ENCODE measurements at regions not wholly inside any gene's neighbourhood (a gene's known extent, or its start where the extent isn't known, plus 50 kb on each side); places are given as distances from the start of the nearest gene placed in this dataset.
"Not testable (repeated sequence)": the region's sequence is repeated elsewhere in the genome, so short reads cannot be mapped to it uniquely, and the experiment has no call there.

- no peaks in the 10 kb centered on the region for H4K20me1 ChIP-seq (ENCODE audit: control insufficient read depth, extremely low read depth, insufficient read depth, low read length)
- H3K4me2 ChIP-seq (ENCODE audit: control insufficient read depth, extremely low read depth, insufficient read depth, low read depth, low read length): no peak overlapping the region
- peaks cover 3% of the 10 kb centered on the region for H3K4me1 ChIP-seq (ENCODE audit: control insufficient read depth, extremely low read depth, insufficient read depth, low read length)
- H3K27ac ChIP-seq (ENCODE audit: control insufficient read depth, insufficient read depth, low read length): no peak overlapping the region
- no peak overlapping the region for H3K9ac ChIP-seq (ENCODE audit: control insufficient read depth, extremely low read depth, insufficient read depth, low read length)
- no peaks in the 10 kb centered on the region for H3K27me3 ChIP-seq (ENCODE audit: control insufficient read depth, extremely low read depth, insufficient read depth, low read length)
- no peak overlapping the region for H2AFZ ChIP-seq (ENCODE audit: control insufficient read depth, low read length)
- FAIRE-seq (no peak), DNase-seq (ENCODE audit: low read depth, low spot score) (no peak)
- dilution Hi-C loops (cut with MboI; ENCODE audit: extremely low pct_ligation_motif_present, low sequenced_read_pairs): no loop called here
- no peak for TF ChIP-seq CTCF (optimal IDR thresholded peaks at IDR 0.05 in 1 of 3, IDR thresholded peaks at IDR 0.05 in 1 of 3, conservative IDR thresholded peaks at IDR 0.05 in 1 of 3; ENCODE audit: extremely low read depth in 1 of 3, insufficient read depth in 2 of 3, low read length in 3 of 3)
- TF ChIP-seq EZH2 (IDR thresholded peaks at IDR 0.05; ENCODE audit: low read length): no peak
- H3K36me3 ChIP-seq (ENCODE audit: control insufficient read depth in 2 of 2, extremely low read depth in 1 of 2, insufficient read depth in 2 of 2, low read length in 2 of 2): no peaks in the 10 kb centered on the region
- no peak overlapping the region for H3K4me3 ChIP-seq (ENCODE audit: control insufficient read depth in 2 of 3, extremely low read depth in 1 of 3, insufficient read depth in 2 of 3, low read depth in 1 of 3, low read length in 3 of 3)
- no peaks in the 10 kb centered on the region for H3K9me3 ChIP-seq (ENCODE audit: control insufficient read depth, low read depth, low read length)
- no peaks in the 10 kb centered on the region for H3K9me1 ChIP-seq (ENCODE audit: control insufficient read depth, extremely low read depth, insufficient read depth, low read length)
- no peaks in the 10 kb centered on the region for H3K79me2 ChIP-seq (ENCODE audit: control insufficient read depth, insufficient read depth, low read length)
Measured at GRCh38 chrX:40809210-40809609, 73.9 kb upstream of the MED14 start.

DNA sequence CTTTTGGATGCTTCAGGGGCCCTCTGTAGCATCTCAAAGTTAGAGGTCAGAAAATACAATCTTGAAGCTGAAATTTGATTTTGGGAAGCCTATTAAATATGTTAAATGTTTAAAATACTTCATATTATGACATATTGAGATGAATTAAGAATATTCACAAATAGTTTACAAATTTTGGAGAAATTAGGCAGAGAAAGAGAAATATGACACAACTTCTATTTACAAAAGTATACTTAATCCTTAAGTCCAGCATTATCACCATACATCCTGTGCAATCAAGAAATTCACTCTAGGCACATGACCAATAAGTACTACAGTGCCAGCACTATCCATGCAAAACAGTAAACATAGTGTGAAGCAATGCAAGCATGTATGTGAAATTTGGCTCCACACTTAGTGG is 79.7 kb upstream of the MED14 start:
- dilution Hi-C loops (cut with MboI; ENCODE audit: extremely low pct_ligation_motif_present, low sequenced_read_pairs); H3K36me3 ChIP-seq (ENCODE audit: control insufficient read depth in 2 of 2, extremely low read depth in 1 of 2, insufficient read depth in 2 of 2, low read length in 2 of 2); H3K9me3 ChIP-seq (ENCODE audit: control insufficient read depth, low read depth, low read length): not testable (repeated sequence)

DNA sequence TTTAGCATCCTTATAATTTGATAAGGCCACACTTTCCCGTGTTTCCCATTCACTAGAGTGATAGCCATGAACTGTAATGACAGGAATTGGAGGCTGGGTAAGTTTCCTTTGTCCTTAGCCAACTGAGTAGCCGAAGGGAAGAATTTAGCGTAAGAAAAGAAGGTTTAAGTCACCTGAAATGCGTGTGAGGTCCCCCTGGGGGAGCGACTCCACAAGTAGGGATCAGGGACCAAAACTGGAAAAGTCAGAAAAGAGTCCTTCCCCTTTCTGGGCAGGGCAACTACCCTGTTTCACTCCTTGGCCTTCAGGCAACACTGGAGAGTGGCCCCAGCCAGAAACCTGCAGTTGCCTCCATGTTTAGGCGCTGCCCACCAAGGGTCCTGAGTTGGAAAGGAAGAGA is 81.6 kb upstream of the MED14 start:
- no peak for FAIRE-seq

More for the DNA sequence above, 79.7 kb upstream of the MED14 start:
- not testable (repeated sequence) for H3K79me2 ChIP-seq (ENCODE audit: control insufficient read depth, insufficient read depth, low read length); H2AFZ ChIP-seq (ENCODE audit: control insufficient read depth, low read length); H3K4me3 ChIP-seq (ENCODE audit: control insufficient read depth in 2 of 3, extremely low read depth in 1 of 3, insufficient read depth in 2 of 3, low read depth in 1 of 3, low read length in 3 of 3); H3K9ac ChIP-seq (ENCODE audit: control insufficient read depth, extremely low read depth, insufficient read depth, low read length); H4K20me1 ChIP-seq (ENCODE audit: control insufficient read depth, extremely low read depth, insufficient read depth, low read length); H3K27ac ChIP-seq (ENCODE audit: control insufficient read depth, insufficient read depth, low read length); H3K4me2 ChIP-seq (ENCODE audit: control insufficient read depth, extremely low read depth, insufficient read depth, low read depth, low read length); H3K9me1 ChIP-seq (ENCODE audit: control insufficient read depth, extremely low read depth, insufficient read depth, low read length); H3K4me1 ChIP-seq (ENCODE audit: control insufficient read depth, extremely low read depth, insufficient read depth, low read length); FAIRE-seq; DNase-seq (ENCODE audit: low read depth, low spot score); H3K27me3 ChIP-seq (ENCODE audit: control insufficient read depth, extremely low read depth, insufficient read depth, low read length)

More for the DNA sequence above, 81.6 kb upstream of the MED14 start:
- Histone ChIP-seq H3K9ac (ENCODE audit: control insufficient read depth, extremely low read depth, insufficient read depth, low read length) (no peak overlapping the region), H3K27ac (ENCODE audit: control insufficient read depth, insufficient read depth, low read length) (no peak overlapping the region), H4K20me1 (ENCODE audit: control insufficient read depth, extremely low read depth, insufficient read depth, low read length) (no peaks in the 10 kb centered on the region), H3K79me2 (ENCODE audit: control insufficient read depth, insufficient read depth, low read length) (no peaks in the 10 kb centered on the region), H2AFZ (ENCODE audit: control insufficient read depth, low read length) (no peak overlapping the region), H3K9me3 (ENCODE audit: control insufficient read depth, low read depth, low read length) (no peaks in the 10 kb centered on the region), H3K9me1 (ENCODE audit: control insufficient read depth, extremely low read depth, insufficient read depth, low read length) (no peaks in the 10 kb centered on the region), H3K4me3 (ENCODE audit: control insufficient read depth in 2 of 3, extremely low read depth in 1 of 3, insufficient read depth in 2 of 3, low read depth in 1 of 3, low read length in 3 of 3) (no peak overlapping the region), H3K4me2 (ENCODE audit: control insufficient read depth, extremely low read depth, insufficient read depth, low read depth, low read length) (no peak overlapping the region), H3K4me1 (ENCODE audit: control insufficient read depth, extremely low read depth, insufficient read depth, low read length) (no peaks in the 10 kb centered on the region), H3K27me3 (ENCODE audit: control insufficient read depth, extremely low read depth, insufficient read depth, low read length) (peaks cover 4% of the 10 kb centered on the region), H3K36me3 (ENCODE audit: control insufficient read depth in 2 of 2, extremely low read depth in 1 of 2, insufficient read depth in 2 of 2, low read length in 2 of 2) (no peaks in the 10 kb centered on the region)
- no peak for TF ChIP-seq CTCF (optimal IDR thresholded peaks at IDR 0.05 in 1 of 3, IDR thresholded peaks at IDR 0.05 in 1 of 3, conservative IDR thresholded peaks at IDR 0.05 in 1 of 3; ENCODE audit: extremely low read depth in 1 of 3, insufficient read depth in 2 of 3, low read length in 3 of 3)
- TF ChIP-seq EZH2 (IDR thresholded peaks at IDR 0.05; ENCODE audit: low read length): no peak
- DNase-seq (ENCODE audit: low read depth, low spot score): no peak
- dilution Hi-C loops (cut with MboI; ENCODE audit: extremely low pct_ligation_motif_present, low sequenced_read_pairs): no loop called here

Data from keratinocyte (primary cell).